ENCODE measurements at regions not wholly inside any gene's neighbourhood (a gene's known extent, or its start where the extent isn't known, plus 50 kb on each side); places are given as distances from the start of the nearest gene placed in this dataset.

- DNase-seq (ENCODE audit: extremely low spot score in 2 of 2): no peak
- H3K4me1 ChIP-seq: no peaks in the 10 kb centered on the region
- intact Hi-C loops (cut with DNase I): no loop called here
- no peak for TF ChIP-seq POLR2A (IDR thresholded peaks at IDR 0.05)
- TF ChIP-seq, protein P1, sequence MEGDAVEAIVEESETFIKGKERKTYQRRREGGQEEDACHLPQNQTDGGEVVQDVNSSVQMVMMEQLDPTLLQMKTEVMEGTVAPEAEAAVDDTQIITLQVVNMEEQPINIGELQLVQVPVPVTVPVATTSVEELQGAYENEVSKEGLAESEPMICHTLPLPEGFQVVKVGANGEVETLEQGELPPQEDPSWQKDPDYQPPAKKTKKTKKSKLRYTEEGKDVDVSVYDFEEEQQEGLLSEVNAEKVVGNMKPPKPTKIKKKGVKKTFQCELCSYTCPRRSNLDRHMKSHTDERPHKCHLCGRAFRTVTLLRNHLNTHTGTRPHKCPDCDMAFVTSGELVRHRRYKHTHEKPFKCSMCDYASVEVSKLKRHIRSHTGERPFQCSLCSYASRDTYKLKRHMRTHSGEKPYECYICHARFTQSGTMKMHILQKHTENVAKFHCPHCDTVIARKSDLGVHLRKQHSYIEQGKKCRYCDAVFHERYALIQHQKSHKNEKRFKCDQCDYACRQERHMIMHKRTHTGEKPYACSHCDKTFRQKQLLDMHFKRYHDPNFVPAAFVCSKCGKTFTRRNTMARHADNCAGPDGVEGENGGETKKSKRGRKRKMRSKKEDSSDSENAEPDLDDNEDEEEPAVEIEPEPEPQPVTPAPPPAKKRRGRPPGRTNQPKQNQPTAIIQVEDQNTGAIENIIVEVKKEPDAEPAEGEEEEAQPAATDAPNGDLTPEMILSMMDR (IDR thresholded peaks at IDR 0.05): no peak
- no peak for TF ChIP-seq POLR2AphosphoS5 (IDR thresholded peaks at IDR 0.05; ENCODE audit: insufficient read depth in 1 of 2, low read depth in 1 of 2)
- H3K36me3 ChIP-seq: no peaks in the 10 kb centered on the region
- no peak overlapping the region for H3K4me3 ChIP-seq
- H3K27ac ChIP-seq: no peak overlapping the region
- H3K27me3 ChIP-seq: no peaks in the 10 kb centered on the region
- H3K9me3 ChIP-seq: no peaks in the 10 kb centered on the region
These were observed 71.8 kb upstream of the PAX6 start for GRCh38 chr11:31882951-31883392.

DNA sequence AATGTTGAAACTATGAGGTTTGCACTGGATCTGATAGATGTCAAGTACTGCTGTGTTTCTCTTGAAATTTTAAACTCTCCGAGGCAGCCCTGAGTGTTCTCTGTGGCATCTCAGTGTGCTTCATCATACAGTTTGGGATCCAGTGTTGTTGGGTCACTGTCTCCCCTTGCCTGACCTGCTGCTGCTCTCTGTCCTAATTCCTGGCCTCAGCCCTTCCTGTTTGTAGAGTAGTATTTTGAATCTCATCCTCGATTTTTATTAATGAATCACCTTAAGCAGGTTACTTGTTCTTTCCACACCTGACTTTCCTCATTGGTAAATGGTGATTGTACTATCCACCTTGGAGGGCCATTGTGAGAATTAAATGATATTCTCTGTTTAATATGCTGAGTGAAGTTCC, 70.7 kb upstream of the PAX6 start:
- no peak overlapping the region for H3K27ac ChIP-seq
- H3K9me3 ChIP-seq: no peaks in the 10 kb centered on the region
- DNase-seq (ENCODE audit: extremely low spot score in 2 of 2): no peak
- H3K4me1 ChIP-seq: no peaks in the 10 kb centered on the region
- intact Hi-C loops (cut with DNase I): no loop called here
- H3K36me3 ChIP-seq: no peaks in the 10 kb centered on the region
- H3K27me3 ChIP-seq: no peaks in the 10 kb centered on the region
- H3K4me3 ChIP-seq: no peak overlapping the region
- TF ChIP-seq, protein P1 (IDR thresholded peaks at IDR 0.05): no peak
- TF ChIP-seq POLR2AphosphoS5 (IDR thresholded peaks at IDR 0.05; ENCODE audit: insufficient read depth in 1 of 2, low read depth in 1 of 2): no peak
- TF ChIP-seq POLR2A (IDR thresholded peaks at IDR 0.05): no peak

DNA sequence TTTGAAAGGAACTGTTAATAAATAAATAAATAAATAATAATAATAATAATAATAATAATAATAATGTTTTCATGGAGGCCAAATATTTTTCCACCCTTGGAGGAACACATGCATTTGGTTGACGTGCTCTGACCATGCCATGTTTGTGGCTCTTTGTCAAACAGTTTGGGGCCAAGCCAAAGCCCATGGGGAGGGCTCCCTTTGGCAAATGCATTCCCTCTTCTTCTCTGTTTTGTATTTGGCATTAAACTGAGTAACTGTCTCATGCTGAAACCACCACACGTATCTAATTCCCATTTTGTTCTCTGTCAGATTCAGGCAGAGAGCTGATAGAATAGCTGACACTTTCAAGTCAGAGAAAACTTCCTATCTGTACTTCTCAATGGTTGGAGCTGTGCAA, 68.6 kb upstream of the PAX6 start:
- Histone ChIP-seq H3K4me1 (no peaks in the 10 kb centered on the region), H3K27ac (no peak overlapping the region), H3K9me3 (no peaks in the 10 kb centered on the region), H3K4me3 (no peak overlapping the region), H3K27me3 (no peaks in the 10 kb centered on the region), H3K36me3 (no peaks in the 10 kb centered on the region)
- TF ChIP-seq POLR2A (IDR thresholded peaks at IDR 0.05) (no peak), POLR2AphosphoS5 (IDR thresholded peaks at IDR 0.05; ENCODE audit: insufficient read depth in 1 of 2, low read depth in 1 of 2) (no peak)
- TF ChIP-seq, protein P1 (IDR thresholded peaks at IDR 0.05): no peak
- intact Hi-C loops (cut with DNase I): no loop called here
- no peak for DNase-seq (ENCODE audit: extremely low spot score in 2 of 2)

DNA sequence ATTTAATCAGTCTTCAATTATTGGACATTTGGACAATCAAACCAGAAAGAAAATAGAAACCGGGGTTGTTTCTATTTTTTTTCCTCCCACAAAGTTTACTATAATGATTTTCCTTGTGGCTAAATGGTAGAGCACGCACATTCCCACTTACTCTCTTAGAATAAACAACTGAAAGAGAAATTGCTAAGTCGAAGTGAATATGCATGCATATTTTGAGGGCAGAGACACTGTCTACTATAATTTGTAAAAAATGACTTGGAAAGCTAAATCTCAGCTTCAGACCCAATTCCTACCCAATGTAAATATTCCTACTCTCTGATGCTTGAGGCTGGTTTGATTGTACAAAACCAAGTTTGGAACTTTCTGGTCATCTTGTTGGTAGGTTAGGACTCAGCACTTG, 66.7 kb upstream of the PAX6 start:
- Histone ChIP-seq H3K4me1 (no peaks in the 10 kb centered on the region), H3K4me3 (no peak overlapping the region), H3K9me3 (no peaks in the 10 kb centered on the region), H3K27ac (no peak overlapping the region), H3K36me3 (no peaks in the 10 kb centered on the region), H3K27me3 (no peaks in the 10 kb centered on the region)
- intact Hi-C loops (cut with DNase I): no loop called here
- no peak for DNase-seq (ENCODE audit: extremely low spot score in 2 of 2)
- TF ChIP-seq POLR2AphosphoS5 (IDR thresholded peaks at IDR 0.05; ENCODE audit: insufficient read depth in 1 of 2, low read depth in 1 of 2) (no peak), POLR2A (IDR thresholded peaks at IDR 0.05) (no peak)
- TF ChIP-seq, protein P1 (IDR thresholded peaks at IDR 0.05): no peak

DNA sequence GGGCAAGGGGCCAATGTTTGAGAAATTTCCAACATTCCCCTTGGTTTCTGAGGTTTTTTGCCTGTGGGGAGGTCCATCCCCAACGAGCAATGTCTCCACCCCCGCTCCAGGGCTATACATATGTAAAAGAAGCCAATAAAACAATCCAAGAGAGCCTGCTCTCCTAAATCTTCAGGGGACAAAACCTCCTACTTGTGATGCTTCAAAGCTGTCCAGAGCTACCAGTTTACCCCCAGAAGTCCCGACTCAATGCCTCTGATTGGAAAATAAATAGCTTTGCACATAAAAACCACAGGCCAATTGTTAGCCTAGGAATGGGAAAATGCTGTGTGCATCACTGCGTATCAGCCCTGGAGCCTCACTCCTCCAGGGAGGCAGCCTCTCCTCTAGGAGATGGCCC, 66.0 kb upstream of the PAX6 start:
- no peak overlapping the region for H3K4me3 ChIP-seq
- H3K27me3 ChIP-seq: no peaks in the 10 kb centered on the region

More for the DNA sequence above, 66.0 kb upstream of the PAX6 start:
- DNase-seq (ENCODE audit: extremely low spot score in 2 of 2): no peak
- Histone ChIP-seq H3K27ac (no peak overlapping the region), H3K9me3 (no peaks in the 10 kb centered on the region), H3K4me1 (no peaks in the 10 kb centered on the region), H3K36me3 (no peaks in the 10 kb centered on the region)
- TF ChIP-seq POLR2A (IDR thresholded peaks at IDR 0.05) (no peak), POLR2AphosphoS5 (IDR thresholded peaks at IDR 0.05; ENCODE audit: insufficient read depth in 1 of 2, low read depth in 1 of 2) (no peak)
- intact Hi-C loops (cut with DNase I): no loop called here

All from vagina (tissue), 2 donors.